CD4-positive, alpha-beta memory T cell (primary cell): ENCODE measurements at regions not wholly inside any gene's neighbourhood (a gene's known extent, or its start where the extent isn't known, plus 50 kb on each side); places are given as distances from the start of the nearest gene placed in this dataset.

Experiments
- CTCF ChIA-PET: fragments of 350-600 bp; sonication (Branson Sonifier 250); formaldehyde crosslinking; loops from one replicate; lab custom pipeline; 2021; ENCODE audit warnings: inconsistent platforms; ENCODE audit not compliant: partially characterized antibody; lab: Charles Lee
- POLR2A ChIA-PET: fragments of 350-600 bp; sonication (Branson Sonifier 250); formaldehyde crosslinking; loops from one replicate; lab custom pipeline; 2021; ENCODE audit not compliant: partially characterized antibody; lab: Charles Lee
- DNase-seq, 5 donors: peaks; one replicate each; pipeline versions ENCODE4 v3.0.0 to v3.0.0-alpha.2; 2020 to 2022; ENCODE audit warnings: mixed read lengths in 1 of 5
- H3K27ac ChIP-seq: one replicate; pipeline ENCODE4 v1.7.0; 2013; ENCODE audit warnings: low read depth, low read length
- H3K27me3 ChIP-seq: 2 replicates; pipeline ENCODE4 v1.7.0; 2013; ENCODE audit warnings: mild to moderate bottlenecking, low read length, moderate library complexity; ENCODE audit not compliant: insufficient read depth
- H3K36me3 ChIP-seq: 2 replicates; pipeline ENCODE4 v1.7.0; 2013; ENCODE audit warnings: mild to moderate bottlenecking, low read length, moderate library complexity; ENCODE audit not compliant: insufficient read depth
- H3K4me1 ChIP-seq: 2 replicates; pipeline ENCODE4 v1.7.0; 2013; ENCODE audit warnings: mild to moderate bottlenecking, low read length, moderate library complexity; ENCODE audit not compliant: insufficient read depth
- H3K4me3 ChIP-seq, 2 donors: one replicate each; pipeline ENCODE4 v1.7.0; 2013; ENCODE audit warnings: low read length in 2 of 2, mild to moderate bottlenecking in 1 of 2
- H3K9me3 ChIP-seq, 2 donors: one replicate each; pipeline ENCODE4 v1.7.0; 2013; ENCODE audit warnings: low read length in 2 of 2, control low read depth in 1 of 2; ENCODE audit not compliant: control insufficient read depth in 1 of 2
- H3K27ac Mint-ChIP-seq, 7 donors: one replicate each; pipeline ENCODE4 v1.8.0; 2020 to 2021; ENCODE audit warnings: mixed read lengths in 7 of 7, mild to moderate bottlenecking in 6 of 7, inconsistent platforms in 3 of 7, moderate library complexity in 3 of 7
- H3K27me3 Mint-ChIP-seq, 2 donors: one replicate each; pipeline ENCODE4 v1.8.0; 2020 to 2021; ENCODE audit warnings: mixed read lengths in 2 of 2
- H3K36me3 Mint-ChIP-seq, 2 donors: one replicate each; pipeline ENCODE4 v1.8.0; 2020 to 2021; ENCODE audit warnings: mixed read lengths in 2 of 2, inconsistent platforms in 1 of 2, mild to moderate bottlenecking in 1 of 2
- H3K4me1 Mint-ChIP-seq, 4 donors: one replicate each; pipeline ENCODE4 v1.8.0; 2020 to 2021; ENCODE audit warnings: mixed read lengths in 4 of 4, mild to moderate bottlenecking in 1 of 4
- H3K4me3 Mint-ChIP-seq, 8 donors: one replicate each; pipeline ENCODE4 v1.8.0; 2020 to 2021; ENCODE audit warnings: mixed read lengths in 8 of 8, mild to moderate bottlenecking in 7 of 8, moderate library complexity in 6 of 8, inconsistent platforms in 3 of 8
- H3K9me3 Mint-ChIP-seq, 8 donors: one replicate each; pipeline ENCODE4 v1.8.0; 2020 to 2021; ENCODE audit warnings: mixed read lengths in 8 of 8, mild to moderate bottlenecking in 5 of 8, inconsistent platforms in 3 of 8, moderate library complexity in 1 of 8
- intact Hi-C: fragments of 100-400 bp; cut with micrococcal nuclease; formaldehyde crosslinking; loops from one replicate; pipeline ENCODE4 v1.15.1; 2023

DNA sequence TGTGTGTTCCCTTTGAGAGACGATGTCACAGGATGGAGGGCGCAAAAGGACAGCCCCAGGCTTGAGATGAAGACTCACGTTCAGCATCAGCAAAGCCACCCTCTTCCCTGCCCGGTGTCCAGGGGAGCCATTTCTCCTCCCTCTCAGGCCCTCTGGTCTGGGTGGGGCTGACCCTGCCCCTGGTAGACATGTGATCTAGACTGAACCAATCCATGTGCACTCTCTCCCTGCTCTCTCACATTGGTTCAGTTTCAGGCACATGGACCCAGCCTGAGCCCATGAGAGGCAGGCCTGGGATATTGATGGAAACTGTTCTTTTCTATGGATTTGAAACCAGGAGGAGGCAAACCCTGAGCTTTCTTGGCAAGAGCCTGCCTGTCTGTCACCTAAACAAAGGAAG lies 115.6 kb upstream of the IGSF21 start:
- H3K4me1 Mint-ChIP-seq: peaks cover 0 to 2% (median 0%) of the 10 kb centered on the region in 4 donors
- H3K27ac Mint-ChIP-seq: no peak overlapping the region
- POLR2A ChIA-PET: no interaction called here
- no peak overlapping the region for H3K4me3 Mint-ChIP-seq
- Histone ChIP-seq H3K4me1 (no peaks in the 10 kb centered on the region), H3K36me3 (no peaks in the 10 kb centered on the region), H3K9me3 (no peaks in the 10 kb centered on the region), H3K4me3 (no peak overlapping the region), H3K27ac (no peak overlapping the region), H3K27me3 (no peaks in the 10 kb centered on the region)
- no peaks in the 10 kb centered on the region for H3K36me3 Mint-ChIP-seq
- CTCF ChIA-PET: no interaction called here
- H3K27me3 Mint-ChIP-seq: peaks cover 1 to 3% of the 10 kb centered on the region in 2 donors
- H3K9me3 Mint-ChIP-seq: peaks cover 0 to 5% (median 3%) of the 10 kb centered on the region in 8 donors
- no peak for DNase-seq
- intact Hi-C loops: no loop called here

GRCh38 chr1:17992800-17993199 lies 114.8 kb upstream of the IGSF21 start:
- DNase-seq: no peak
- no peak overlapping the region for H3K4me3 Mint-ChIP-seq
- ChIA-PET POLR2A (no interaction called here), CTCF (no interaction called here)
- Histone ChIP-seq H3K4me1 (no peaks in the 10 kb centered on the region), H3K9me3 (no peaks in the 10 kb centered on the region), H3K4me3 (no peak overlapping the region), H3K27ac (no peak overlapping the region), H3K27me3 (no peaks in the 10 kb centered on the region), H3K36me3 (no peaks in the 10 kb centered on the region)
- no peaks in the 10 kb centered on the region for H3K36me3 Mint-ChIP-seq
- peaks cover 1 to 3% of the 10 kb centered on the region in 2 donors for H3K27me3 Mint-ChIP-seq
- H3K4me1 Mint-ChIP-seq: peaks cover 0 to 2% (median 0%) of the 10 kb centered on the region in 4 donors
- intact Hi-C loops: no loop called here
- no peak overlapping the region for H3K27ac Mint-ChIP-seq
- H3K9me3 Mint-ChIP-seq: peaks cover 0 to 2% (median 0%) of the 10 kb centered on the region in 8 donors

DNA sequence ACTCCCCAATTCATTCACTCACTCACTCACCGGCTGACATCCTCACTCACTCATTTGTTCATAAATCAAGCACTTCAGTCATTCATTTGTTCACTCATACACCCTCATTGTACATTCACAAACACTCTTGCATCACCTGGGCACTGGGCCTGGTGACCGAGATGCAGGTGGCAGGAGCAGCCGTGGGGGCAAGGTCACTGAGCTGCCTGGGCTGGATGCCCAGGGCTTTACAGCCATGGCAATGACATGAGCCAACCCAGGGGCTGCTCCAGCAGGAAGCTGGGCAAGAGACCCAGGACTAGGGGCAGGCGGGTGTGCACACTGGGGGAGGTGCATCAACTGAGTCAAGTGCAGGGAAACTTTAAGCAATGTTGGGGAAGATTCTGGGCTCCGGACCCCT lies 113.6 kb upstream of the IGSF21 start:
- H3K27ac Mint-ChIP-seq: no peak overlapping the region
- intact Hi-C loops: no loop called here
- CTCF ChIA-PET: no interaction called here

DNA sequence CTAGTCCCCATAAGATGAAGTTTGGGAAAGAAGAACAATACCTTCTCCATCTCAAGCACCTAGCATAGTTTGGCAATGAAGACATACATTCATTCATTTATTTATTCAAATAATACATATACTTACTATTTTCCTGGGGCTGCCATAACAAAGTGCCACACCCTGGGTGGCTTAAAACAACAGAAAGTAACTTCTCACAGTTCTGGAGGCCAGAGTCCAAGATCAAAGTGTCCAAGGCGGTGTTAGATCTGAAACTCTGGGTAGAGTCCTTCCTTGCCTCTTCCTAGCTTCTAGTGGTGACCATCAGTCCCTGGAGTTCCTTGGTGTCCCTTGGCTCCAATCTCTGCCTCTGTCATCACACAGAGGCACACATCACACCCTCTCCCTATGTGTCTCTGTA lies 112.1 kb upstream of the IGSF21 start:
- DNase-seq: no peak
- Histone ChIP-seq H3K4me3 (no peak overlapping the region), H3K27me3 (no peaks in the 10 kb centered on the region), H3K27ac (no peak overlapping the region), H3K4me1 (no peaks in the 10 kb centered on the region), H3K9me3 (no peaks in the 10 kb centered on the region), H3K36me3 (no peaks in the 10 kb centered on the region)
- Mint-ChIP-seq H3K27ac (no peak overlapping the region), H3K27me3 (peaks cover 1 to 4% of the 10 kb centered on the region in 2 donors), H3K9me3 (peaks cover 0 to 2% (median 0%) of the 10 kb centered on the region in 8 donors), H3K36me3 (no peaks in the 10 kb centered on the region), H3K4me3 (no peak overlapping the region), H3K4me1 (peaks cover 0 to 2% (median 0%) of the 10 kb centered on the region in 4 donors)
- CTCF ChIA-PET: no interaction called here
- POLR2A ChIA-PET: no interaction called here
- intact Hi-C loops: no loop called here

More for the DNA sequence above, 113.6 kb upstream of the IGSF21 start:
- H3K36me3 ChIP-seq: no peaks in the 10 kb centered on the region
- H3K4me1 ChIP-seq: no peaks in the 10 kb centered on the region
- peaks cover 0 to 2% (median 0%) of the 10 kb centered on the region in 8 donors for H3K9me3 Mint-ChIP-seq
- no peak overlapping the region for H3K4me3 ChIP-seq
- DNase-seq: no peak
- H3K27ac ChIP-seq: no peak overlapping the region
- peaks cover 0 to 2% (median 0%) of the 10 kb centered on the region in 4 donors for H3K4me1 Mint-ChIP-seq
- POLR2A ChIA-PET: no interaction called here
- H3K4me3 Mint-ChIP-seq: no peak overlapping the region
- no peaks in the 10 kb centered on the region for H3K9me3 ChIP-seq
- no peaks in the 10 kb centered on the region for H3K27me3 ChIP-seq
- H3K27me3 Mint-ChIP-seq: peaks cover 1 to 4% of the 10 kb centered on the region in 2 donors
- H3K36me3 Mint-ChIP-seq: no peaks in the 10 kb centered on the region

DNA sequence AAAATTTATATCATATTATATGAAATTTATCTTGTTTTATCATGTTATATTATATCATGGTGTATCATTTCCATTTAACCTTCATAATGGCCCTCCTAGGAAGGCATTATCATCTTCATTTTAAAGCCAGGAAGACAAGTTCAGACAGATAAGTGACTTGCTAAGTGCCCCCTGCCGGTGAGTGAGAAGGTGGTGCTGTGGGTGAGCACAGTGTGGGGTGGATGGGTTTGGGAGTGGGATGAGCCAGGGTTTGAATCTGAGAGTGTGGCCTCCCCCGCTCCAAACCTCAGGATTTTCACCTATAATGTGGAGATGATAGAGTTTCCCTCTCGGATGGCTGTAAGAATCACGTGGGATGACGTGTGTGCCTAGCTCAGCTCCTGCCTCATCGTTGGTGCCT lies 108.7 kb upstream of the IGSF21 start:
- ChIA-PET POLR2A (no interaction called here), CTCF (interaction anchor here (0.8 kb wide), 1 partner anchor 335 kb away, joined by 3 read pairs; no protein-coding TSS in a partner anchor)
- Histone ChIP-seq H3K27ac (no peak overlapping the region), H3K4me3 (no peak overlapping the region), H3K9me3 (no peaks in the 10 kb centered on the region), H3K27me3 (no peaks in the 10 kb centered on the region), H3K36me3 (no peaks in the 10 kb centered on the region), H3K4me1 (no peaks in the 10 kb centered on the region)
- Mint-ChIP-seq H3K36me3 (no peaks in the 10 kb centered on the region), H3K4me3 (no peak overlapping the region), H3K9me3 (peaks cover 0 to 3% (median 0%) of the 10 kb centered on the region in 8 donors), H3K27ac (no peak overlapping the region), H3K4me1 (peaks cover 0 to 2% (median 0%) of the 10 kb centered on the region in 4 donors), H3K27me3 (peaks cover 0 to 8% of the 10 kb centered on the region in 2 donors)
- intact Hi-C loops: no loop called here
- DNase-seq: no peak

DNA sequence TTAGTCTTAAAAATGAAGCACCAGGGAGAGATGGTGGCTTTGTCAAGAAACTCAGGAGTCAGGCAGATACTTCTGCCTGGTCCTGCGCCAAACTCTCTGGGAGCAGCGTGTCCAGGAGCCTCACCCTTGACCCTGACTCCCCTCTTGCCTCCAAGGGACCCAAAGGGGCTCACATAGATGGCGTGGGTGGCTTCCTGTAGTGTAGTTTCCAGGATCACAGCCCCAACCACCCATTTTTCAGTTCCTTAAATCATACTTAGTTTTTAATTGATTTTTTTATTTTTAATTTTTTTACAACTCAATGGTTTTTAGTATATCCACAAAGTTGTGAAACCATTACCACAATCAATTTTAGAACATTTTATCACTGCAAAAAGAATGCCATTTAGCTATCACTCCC lies 107.7 kb upstream of the IGSF21 start:
- POLR2A ChIA-PET: no interaction called here

DNA sequence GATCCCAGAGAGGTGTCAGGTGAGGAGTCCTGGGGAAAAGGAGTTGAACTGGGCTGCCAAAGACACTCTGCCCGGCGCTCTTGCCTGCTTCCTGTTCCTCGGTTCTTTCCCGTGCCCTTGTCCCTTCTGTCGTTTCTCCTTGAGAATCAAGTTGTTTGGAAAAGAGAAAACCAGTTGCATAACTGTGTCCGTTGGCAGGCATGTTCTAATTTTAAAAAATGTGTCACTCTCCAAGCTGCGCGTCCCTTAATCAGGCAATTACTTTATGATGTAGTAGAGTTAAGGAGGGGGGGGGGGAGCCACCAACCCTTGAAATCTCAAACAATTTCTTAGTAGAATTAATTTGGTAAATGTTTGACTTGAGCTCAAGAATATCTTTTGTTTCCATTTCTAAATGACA lies 105.9 kb upstream of the IGSF21 start:
- Mint-ChIP-seq H3K36me3 (no peaks in the 10 kb centered on the region), H3K4me3 (no peak overlapping the region), H3K9me3 (peaks cover 0 to 1% (median 0%) of the 10 kb centered on the region in 8 donors), H3K27ac (no peak overlapping the region), H3K27me3 (peaks cover 3 to 5% of the 10 kb centered on the region in 2 donors), H3K4me1 (peaks cover 0 to 2% (median 0%) of the 10 kb centered on the region in 4 donors)
- Histone ChIP-seq H3K36me3 (no peaks in the 10 kb centered on the region), H3K4me1 (no peaks in the 10 kb centered on the region), H3K9me3 (no peaks in the 10 kb centered on the region), H3K27me3 (no peaks in the 10 kb centered on the region), H3K27ac (no peak overlapping the region), H3K4me3 (no peak overlapping the region)
- ChIA-PET POLR2A (no interaction called here), CTCF (no interaction called here)
- DNase-seq: no peak
- intact Hi-C loops: no loop called here

More for the DNA sequence above, 107.7 kb upstream of the IGSF21 start:
- H3K27ac Mint-ChIP-seq: no peak overlapping the region
- CTCF ChIA-PET: no interaction called here
- no peaks in the 10 kb centered on the region for H3K4me1 ChIP-seq
- no peak overlapping the region for H3K4me3 Mint-ChIP-seq
- H3K36me3 Mint-ChIP-seq: no peaks in the 10 kb centered on the region
- peaks cover 0 to 2% (median 0%) of the 10 kb centered on the region in 4 donors for H3K4me1 Mint-ChIP-seq
- no peaks in the 10 kb centered on the region for H3K36me3 ChIP-seq
- intact Hi-C loops: no loop called here
- no peak for DNase-seq
- peaks cover 0 to 8% of the 10 kb centered on the region in 2 donors for H3K27me3 Mint-ChIP-seq
- H3K9me3 Mint-ChIP-seq: peaks cover 0 to 2% (median 0%) of the 10 kb centered on the region in 8 donors
- no peak overlapping the region for H3K27ac ChIP-seq
- no peaks in the 10 kb centered on the region for H3K27me3 ChIP-seq
- no peaks in the 10 kb centered on the region for H3K9me3 ChIP-seq
- H3K4me3 ChIP-seq: no peak overlapping the region
